ENCODE measurements at regions not wholly inside any gene's neighbourhood (a gene's known extent, or its start where the extent isn't known, plus 50 kb on each side); places are given as distances from the start of the nearest gene placed in this dataset.

GRCh38 chr12:116498471-116498870, 60.7 kb upstream of the MAP1LC3B2 start:
- no peak for DNase-seq

GRCh38 chr12:116502141-116502725, 56.9 kb upstream of the MAP1LC3B2 start:
- DNase-seq, result no peak

GRCh38 chr12:116502989-116503496, 56.1 kb upstream of the MAP1LC3B2 start:
- DNase-seq, result no peak

GRCh38 chr12:116504438-116504837, 54.7 kb upstream of the MAP1LC3B2 start:
- no peak for DNase-seq

- no peak for DNase-seq
Measured at GRCh38 chr12:116506697-116507064, 52.5 kb upstream of the MAP1LC3B2 start.

GRCh38 chr12:116508145-116509121, 50.7 kb upstream of the MAP1LC3B2 start:
- DNase-seq, result peak; percentile 45

Measured in stimulated activated CD4-positive, alpha-beta T cell treated with anti-CD3 and anti-CD28 coated beads, Interleukin-4, amount 100 ng/mL, for 1 hour (primary cell).